ENCODE measurements at regions not wholly inside any gene's neighbourhood (a gene's known extent, or its start where the extent isn't known, plus 50 kb on each side); places are given as distances from the start of the nearest gene placed in this dataset.

GRCh38 chr3:81908561-81908960 lies 147.1 kb upstream of the GBE1 start:
- no peak for TF ChIP-seq CTCF (IDR thresholded peaks at IDR 0.05)
- WGBS, 2 donors = 62 to 65% methylated on average over 5 of the region's 5 CpGs
- peaks cover 0 to 4% (median 0%) of the 10 kb centered on the region in 9 donors for H3K4me1 ChIP-seq
- no peaks in the 10 kb centered on the region for H3K27me3 ChIP-seq
- intact Hi-C loops (cut with DNase I) = loop anchor here in 2 of 10 donors (5.0 kb wide), 2 partner anchors 146 to 224 kb away; partner anchors contain the start of gene GBE1 (in 1 of the 2)
- no peak overlapping the region for H3K27ac ChIP-seq
- DNase-seq (no peak), ATAC-seq (no peak)
- H3K36me3 ChIP-seq = no peaks in the 10 kb centered on the region
- H3K9me3 ChIP-seq = no peaks in the 10 kb centered on the region
- no peak overlapping the region for H3K4me3 ChIP-seq

- Histone ChIP-seq H3K27ac (no peak overlapping the region), H3K36me3 (no peaks in the 10 kb centered on the region), H3K4me1 (no peaks in the 10 kb centered on the region), H3K9me3 (no peaks in the 10 kb centered on the region), H3K27me3 (no peaks in the 10 kb centered on the region), H3K4me3 (no peak overlapping the region)
- intact Hi-C loops (cut with DNase I) = no loop called here
- WGBS, 2 donors = 51 to 58% methylated on average over 1 of the region's 1 CpG
- no peak for TF ChIP-seq CTCF (IDR thresholded peaks at IDR 0.05)
- DNase-seq = no peak
- no peak for ATAC-seq
Measured at GRCh38 chr3:81898336-81898735, 136.9 kb upstream of the GBE1 start.

- no peak overlapping the region for H3K27ac ChIP-seq
- H3K36me3 ChIP-seq = no peaks in the 10 kb centered on the region
- intact Hi-C loops (cut with DNase I) = no loop called here
- DNase-seq (no peak), ATAC-seq (no peak)
- TF ChIP-seq CTCF (IDR thresholded peaks at IDR 0.05) = no peak
- WGBS, 2 donors = 74 to 75% methylated on average over 4 of the region's 4 CpGs
- no peaks in the 10 kb centered on the region for H3K4me1 ChIP-seq
- H3K27me3 ChIP-seq = no peaks in the 10 kb centered on the region
- H3K9me3 ChIP-seq = peaks cover 0 to 3% (median 0%) of the 10 kb centered on the region in 11 donors
- no peak overlapping the region for H3K4me3 ChIP-seq
Measured at GRCh38 chr3:81894598-81894997, 133.2 kb upstream of the GBE1 start.

DNA sequence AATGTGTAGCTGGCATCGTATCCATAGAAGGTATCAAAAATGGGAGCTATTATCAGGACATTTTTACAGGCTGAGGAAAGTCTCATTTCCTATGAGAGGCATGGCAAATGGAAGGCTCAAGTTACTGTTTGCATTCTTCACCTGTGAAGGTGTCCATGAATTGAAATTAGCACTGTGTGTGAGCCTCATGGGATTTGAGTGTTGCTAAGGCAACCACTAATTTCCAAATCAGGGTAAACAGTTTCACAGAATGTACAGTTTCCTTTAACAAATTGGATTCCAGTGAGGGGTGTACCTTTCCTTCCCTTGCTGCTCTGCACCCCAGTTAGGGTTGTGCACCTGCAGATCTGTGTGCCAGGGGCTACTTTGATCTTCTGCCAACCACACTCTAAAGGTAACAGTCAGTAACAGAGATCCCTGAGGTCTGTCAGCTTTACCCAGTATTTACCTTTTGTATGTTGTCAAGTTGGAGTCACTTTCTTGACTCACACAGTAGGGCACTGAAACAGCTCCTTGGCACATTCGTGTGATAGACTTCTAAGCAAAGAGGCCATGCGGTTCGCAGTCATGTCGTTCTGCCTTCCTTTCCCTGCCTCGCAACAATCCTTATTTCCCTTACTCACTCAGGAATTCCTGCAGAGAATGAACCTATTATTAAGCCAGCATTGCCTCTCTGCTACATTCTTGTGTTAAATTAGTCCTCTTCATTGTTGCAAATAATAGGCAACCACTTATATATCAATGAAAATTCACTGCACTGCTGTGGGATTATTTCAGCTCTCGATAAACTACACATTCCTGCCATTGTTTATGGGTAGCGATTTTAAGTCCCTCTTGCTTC lies 129.8 kb upstream of the GBE1 start:
- H3K27me3 ChIP-seq = no peaks in the 10 kb centered on the region
- TF ChIP-seq CTCF (IDR thresholded peaks at IDR 0.05) = no peak
- no peaks in the 10 kb centered on the region for H3K4me1 ChIP-seq
- H3K36me3 ChIP-seq = no peaks in the 10 kb centered on the region
- H3K27ac ChIP-seq = no peak overlapping the region
- intact Hi-C loops (cut with DNase I) = no loop called here
- peaks cover 0 to 3% (median 0%) of the 10 kb centered on the region in 11 donors for H3K9me3 ChIP-seq
- no peak for DNase-seq
- H3K4me3 ChIP-seq = no peak overlapping the region
- no peak for ATAC-seq
- 85 to 90% methylated on average over 8 of the region's 8 CpGs for WGBS, 2 donors

Data from heart right ventricle (tissue), 16 donors.